HepG2 (cell line): ENCODE measurements at regions not wholly inside any gene's neighbourhood (a gene's known extent, or its start where the extent isn't known, plus 50 kb on each side); places are given as distances from the start of the nearest gene placed in this dataset.

Experiments used
- CBX2 ChIP-seq, 2 experiments: fragments of 200-600 bp in 1 of 2; sonication (generic); formaldehyde crosslinking in 1 of 2; IDR thresholded peaks; 2 replicates each; pipeline versions ENCODE4 v1.7.0 to v1.8.1; 2018 to 2022; ENCODE audit warnings: low read depth in 2 of 2, low read length in 1 of 2, mild to moderate bottlenecking in 1 of 2, missing genetic modification reagents in 1 of 2
- DMTF1 ChIP-seq: sonication (generic); formaldehyde crosslinking; IDR thresholded peaks from 2 replicates; pipeline ENCODE4 v1.4.0; 2020; ENCODE audit warnings: mild to moderate bottlenecking, missing genetic modification reagents
- EZH2 ChIP-seq: conservative IDR thresholded peaks from 2 replicates; pipeline ENCODE4 v1.6.1; 2012; ENCODE audit warnings: mild to moderate bottlenecking, low read depth, low read length, moderate library complexity
- FOXJ3 ChIP-seq: sonication (generic); formaldehyde crosslinking; IDR thresholded peaks from 2 replicates; pipeline ENCODE4 v1.4.0; 2020; ENCODE audit warnings: missing genetic modification reagents, mild to moderate bottlenecking, borderline replicate concordance
- HNRNPK ChIP-seq: fragments of 200-400 bp; formaldehyde crosslinking; IDR thresholded peaks from 2 replicates; pipeline ENCODE4 v1.6.1; 2018; ENCODE audit warnings: low read length, low read depth, moderate library complexity, mild to moderate bottlenecking; ENCODE audit not compliant: poor library complexity, severe bottlenecking
- JUND ChIP-seq: sonication (generic); formaldehyde crosslinking; IDR thresholded peaks from 2 replicates; pipeline ENCODE4 v1.8.0; 2022; ENCODE audit warnings: mild to moderate bottlenecking, missing genetic modification reagents
- POLR2A ChIP-seq, 2 experiments: IDR thresholded peaks; 2 replicates each; pipeline ENCODE4 v1.6.1; 2011; ENCODE audit warnings: low read depth in 2 of 2, low read length in 2 of 2, mild to moderate bottlenecking in 1 of 2, moderate library complexity in 1 of 2; ENCODE audit not compliant: insufficient read depth in 1 of 2
- POLR2AphosphoS2 ChIP-seq: IDR thresholded peaks from 2 replicates; pipeline ENCODE4 v1.6.1; 2011; ENCODE audit warnings: low read depth, low read length, improper control_type of control experiment
- ZNF235 ChIP-seq: sonication (generic); formaldehyde crosslinking; IDR thresholded peaks from 2 replicates; pipeline ENCODE4 v1.8.1; 2023; ENCODE audit warnings: mild to moderate bottlenecking, missing genetic modification reagents, borderline replicate concordance
- ZNF790 ChIP-seq: sonication (generic); formaldehyde crosslinking; IDR thresholded peaks from 2 replicates; pipeline ENCODE4 v1.8.0; 2022; ENCODE audit warnings: missing genetic modification reagents, mild to moderate bottlenecking, borderline replicate concordance
- TF ChIP-seq, protein P1 (sequence below): IDR thresholded peaks from 2 replicates; pipeline ENCODE4 v1.6.1; 2012; ENCODE audit warnings: inconsistent platforms
- TF ChIP-seq, protein P2 (sequence below), 2 experiments: IDR thresholded peaks; 2 replicates each; pipeline ENCODE4 v1.6.1; 2011 to 2012; ENCODE audit warnings: low read length in 2 of 2, borderline replicate concordance in 1 of 2, low read depth in 1 of 2, mild to moderate bottlenecking in 1 of 2, moderate library complexity in 1 of 2

GRCh38 chr2:106257830-106258229, 63.7 kb upstream of the UXS1 start:
- TF ChIP-seq FOXJ3 (CRISPR knock-in tag), result no peak
- TF ChIP-seq ZNF235 (CRISPR knock-in tag), result no peak
- no peak for TF ChIP-seq DMTF1 (CRISPR knock-in tag)
- TF ChIP-seq POLR2A (IDR thresholded peaks at IDR 0.05; ENCODE audit: insufficient read depth in 1 of 2, low read depth in 2 of 2, low read length in 2 of 2), result no peak
- TF ChIP-seq EZH2, result no peak
- no peak for TF ChIP-seq HNRNPK
- TF ChIP-seq, protein P1, sequence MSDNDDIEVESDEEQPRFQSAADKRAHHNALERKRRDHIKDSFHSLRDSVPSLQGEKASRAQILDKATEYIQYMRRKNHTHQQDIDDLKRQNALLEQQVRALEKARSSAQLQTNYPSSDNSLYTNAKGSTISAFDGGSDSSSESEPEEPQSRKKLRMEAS, result no peak
- TF ChIP-seq ZNF790 (CRISPR knock-in tag), result no peak
- no peak for TF ChIP-seq CBX2 (IDR thresholded peaks at IDR 0.05; ENCODE audit: low read depth, low read length)
- TF ChIP-seq CBX2 (CRISPR knock-in tag; IDR thresholded peaks at IDR 0.05; ENCODE audit: low read depth), result no peak
- TF ChIP-seq, protein P2, sequence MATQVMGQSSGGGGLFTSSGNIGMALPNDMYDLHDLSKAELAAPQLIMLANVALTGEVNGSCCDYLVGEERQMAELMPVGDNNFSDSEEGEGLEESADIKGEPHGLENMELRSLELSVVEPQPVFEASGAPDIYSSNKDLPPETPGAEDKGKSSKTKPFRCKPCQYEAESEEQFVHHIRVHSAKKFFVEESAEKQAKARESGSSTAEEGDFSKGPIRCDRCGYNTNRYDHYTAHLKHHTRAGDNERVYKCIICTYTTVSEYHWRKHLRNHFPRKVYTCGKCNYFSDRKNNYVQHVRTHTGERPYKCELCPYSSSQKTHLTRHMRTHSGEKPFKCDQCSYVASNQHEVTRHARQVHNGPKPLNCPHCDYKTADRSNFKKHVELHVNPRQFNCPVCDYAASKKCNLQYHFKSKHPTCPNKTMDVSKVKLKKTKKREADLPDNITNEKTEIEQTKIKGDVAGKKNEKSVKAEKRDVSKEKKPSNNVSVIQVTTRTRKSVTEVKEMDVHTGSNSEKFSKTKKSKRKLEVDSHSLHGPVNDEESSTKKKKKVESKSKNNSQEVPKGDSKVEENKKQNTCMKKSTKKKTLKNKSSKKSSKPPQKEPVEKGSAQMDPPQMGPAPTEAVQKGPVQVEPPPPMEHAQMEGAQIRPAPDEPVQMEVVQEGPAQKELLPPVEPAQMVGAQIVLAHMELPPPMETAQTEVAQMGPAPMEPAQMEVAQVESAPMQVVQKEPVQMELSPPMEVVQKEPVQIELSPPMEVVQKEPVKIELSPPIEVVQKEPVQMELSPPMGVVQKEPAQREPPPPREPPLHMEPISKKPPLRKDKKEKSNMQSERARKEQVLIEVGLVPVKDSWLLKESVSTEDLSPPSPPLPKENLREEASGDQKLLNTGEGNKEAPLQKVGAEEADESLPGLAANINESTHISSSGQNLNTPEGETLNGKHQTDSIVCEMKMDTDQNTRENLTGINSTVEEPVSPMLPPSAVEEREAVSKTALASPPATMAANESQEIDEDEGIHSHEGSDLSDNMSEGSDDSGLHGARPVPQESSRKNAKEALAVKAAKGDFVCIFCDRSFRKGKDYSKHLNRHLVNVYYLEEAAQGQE (IDR thresholded peaks at IDR 0.05; ENCODE audit: borderline replicate concordance in 1 of 2, low read depth in 1 of 2, low read length in 2 of 2), result no peak
- TF ChIP-seq JUND (CRISPR knock-in tag), result no peak
- no peak for TF ChIP-seq POLR2AphosphoS2
